Nephron (organoid): ENCODE measurements at regions not wholly inside any gene's neighbourhood (a gene's known extent, or its start where the extent isn't known, plus 50 kb on each side); places are given as distances from the start of the nearest gene placed in this dataset.

Experiments
- H3K27ac Mint-ChIP-seq, 3 experiments: 2 replicates each; pipeline ENCODE4 v1.8.0; 2020; ENCODE audit warnings: mixed read lengths in 3 of 3, mild to moderate bottlenecking in 2 of 3, moderate library complexity in 1 of 3
- H3K27me3 Mint-ChIP-seq: 2 replicates; pipeline ENCODE4 v1.8.0; 2021; ENCODE audit warnings: low read depth, mild to moderate bottlenecking, moderate library complexity, mixed read lengths
- H3K36me3 Mint-ChIP-seq: 2 replicates; pipeline ENCODE4 v1.8.0; 2020; ENCODE audit warnings: low read depth, mixed read lengths
- H3K4me1 Mint-ChIP-seq: 2 replicates; pipeline ENCODE4 v1.8.0; 2020; ENCODE audit warnings: mixed read lengths
- H3K4me3 Mint-ChIP-seq, 3 experiments: 2 replicates each; pipeline ENCODE4 v1.8.0; 2020; ENCODE audit warnings: mild to moderate bottlenecking in 3 of 3, mixed read lengths in 3 of 3, moderate library complexity in 2 of 3
- H3K9me3 Mint-ChIP-seq: 2 replicates; pipeline ENCODE4 v1.8.0; 2020; ENCODE audit warnings: mixed read lengths
- CTCF ChIP-seq, 3 experiments: fragments of 200-600 bp; sonication (generic); IDR thresholded peaks; one replicate each; pipeline ENCODE4 v1.5.0; 2021; ENCODE audit warnings: antibody characterized with exemption in 3 of 3; ENCODE audit not compliant: unreplicated experiment in 3 of 3

GRCh38 chr9:107705521-107705920 is 216.0 kb upstream of the KLF4 start:
- Mint-ChIP-seq H3K27ac (no peak overlapping the region), H3K36me3 (no peaks in the 10 kb centered on the region), H3K9me3 (no peaks in the 10 kb centered on the region), H3K4me3 (no peak overlapping the region), H3K27me3 (peaks cover 18% of the 10 kb centered on the region), H3K4me1 (peaks cover 15% of the 10 kb centered on the region)
- TF ChIP-seq CTCF (IDR thresholded peaks at IDR 0.05; ENCODE audit: unreplicated experiment in 3 of 3) = no peak

- TF ChIP-seq CTCF (IDR thresholded peaks at IDR 0.05; ENCODE audit: unreplicated experiment in 3 of 3) = no peak
- Mint-ChIP-seq H3K4me1 (peaks cover 15% of the 10 kb centered on the region), H3K4me3 (no peak overlapping the region), H3K27ac (no peak overlapping the region), H3K9me3 (no peaks in the 10 kb centered on the region), H3K27me3 (peaks cover 13% of the 10 kb centered on the region), H3K36me3 (no peaks in the 10 kb centered on the region)
Observed at GRCh38 chr9:107704774-107705173, 215.2 kb upstream of the KLF4 start.

GRCh38 chr9:107703651-107704050 is 214.1 kb upstream of the KLF4 start:
- no peak for TF ChIP-seq CTCF (IDR thresholded peaks at IDR 0.05; ENCODE audit: unreplicated experiment in 3 of 3)
- H3K36me3 Mint-ChIP-seq = no peaks in the 10 kb centered on the region
- no peak overlapping the region for H3K4me3 Mint-ChIP-seq
- no peaks in the 10 kb centered on the region for H3K9me3 Mint-ChIP-seq
- H3K27ac Mint-ChIP-seq = no peak overlapping the region
- peaks cover 15% of the 10 kb centered on the region for H3K4me1 Mint-ChIP-seq
- peaks cover 8% of the 10 kb centered on the region for H3K27me3 Mint-ChIP-seq

GRCh38 chr9:107700847-107701246 is 211.3 kb upstream of the KLF4 start:
- Mint-ChIP-seq H3K27ac (no peak overlapping the region), H3K36me3 (no peaks in the 10 kb centered on the region), H3K4me1 (no peaks in the 10 kb centered on the region), H3K4me3 (no peak overlapping the region), H3K27me3 (peaks cover 12% of the 10 kb centered on the region), H3K9me3 (no peaks in the 10 kb centered on the region)
- TF ChIP-seq CTCF (IDR thresholded peaks at IDR 0.05; ENCODE audit: unreplicated experiment in 3 of 3) = no peak

- no peaks in the 10 kb centered on the region for H3K9me3 Mint-ChIP-seq
- H3K27me3 Mint-ChIP-seq = peaks cover 12% of the 10 kb centered on the region
- TF ChIP-seq CTCF (IDR thresholded peaks at IDR 0.05; ENCODE audit: unreplicated experiment in 3 of 3) = no peak
- H3K4me1 Mint-ChIP-seq = no peaks in the 10 kb centered on the region
- no peak overlapping the region for H3K4me3 Mint-ChIP-seq
- H3K36me3 Mint-ChIP-seq = no peaks in the 10 kb centered on the region
- H3K27ac Mint-ChIP-seq = no peak overlapping the region
Observed at GRCh38 chr9:107699231-107699630, 209.7 kb upstream of the KLF4 start.

- no peak overlapping the region for H3K27ac Mint-ChIP-seq
Observed at GRCh38 chr9:107698779-107699178, 209.2 kb upstream of the KLF4 start.

More at GRCh38 chr9:107698779-107699178, 209.2 kb upstream of the KLF4 start:
- Mint-ChIP-seq H3K9me3 (no peaks in the 10 kb centered on the region), H3K4me1 (no peaks in the 10 kb centered on the region), H3K27me3 (peaks cover 12% of the 10 kb centered on the region), H3K4me3 (no peak overlapping the region), H3K36me3 (no peaks in the 10 kb centered on the region)
- no peak for TF ChIP-seq CTCF (IDR thresholded peaks at IDR 0.05; ENCODE audit: unreplicated experiment in 3 of 3)
